ENCODE measurements at regions not wholly inside any gene's neighbourhood (a gene's known extent, or its start where the extent isn't known, plus 50 kb on each side); places are given as distances from the start of the nearest gene placed in this dataset.

- H3K4me3 ChIP-seq: no peak overlapping the region
- intact Hi-C loops (cut with DNase I): no loop called here
- no peaks in the 10 kb centered on the region for H3K4me1 ChIP-seq
- WGBS (ENCODE audit: insufficient coverage, low coverage, low lambda C conversion rate, missing lambda C conversion rate): 49% methylated on average over 5 of the region's 6 CpGs
- peaks cover 0 to 4% (median 0%) of the 10 kb centered on the region in 4 donors for H3K9me3 ChIP-seq
- no peak for DNase-seq
- no peak overlapping the region for H3K27ac ChIP-seq
- no peaks in the 10 kb centered on the region for H3K27me3 ChIP-seq
- TF ChIP-seq CTCF (IDR thresholded peaks at IDR 0.05) (no peak), POLR2A (IDR thresholded peaks at IDR 0.05) (no peak)
- no peaks in the 10 kb centered on the region for H3K36me3 ChIP-seq
- ATAC-seq: no peak
Observed at GRCh38 chr12:126019385-126019784, 954.1 kb downstream of the AACS start.

- ATAC-seq (no peak), DNase-seq (no peak)
- no peak for TF ChIP-seq CTCF (IDR thresholded peaks at IDR 0.05)
- TF ChIP-seq POLR2A (IDR thresholded peaks at IDR 0.05): no peak
- H3K27me3 ChIP-seq: no peaks in the 10 kb centered on the region
- H3K4me3 ChIP-seq: no peak overlapping the region
- no peak overlapping the region for H3K27ac ChIP-seq
- 57% methylated on average over 2 of the region's 2 CpGs for WGBS (ENCODE audit: insufficient coverage, low coverage, low lambda C conversion rate, missing lambda C conversion rate)
- H3K36me3 ChIP-seq: no peaks in the 10 kb centered on the region
- peaks cover 0 to 4% (median 0%) of the 10 kb centered on the region in 4 donors for H3K9me3 ChIP-seq
- no peaks in the 10 kb centered on the region for H3K4me1 ChIP-seq
- intact Hi-C loops (cut with DNase I): no loop called here
Observed at GRCh38 chr12:126021675-126022074, 956.4 kb downstream of the AACS start.

- no peak overlapping the region for H3K4me3 ChIP-seq
- DNase-seq (no peak), ATAC-seq (no peak)
- H3K36me3 ChIP-seq: no peaks in the 10 kb centered on the region
- H3K4me1 ChIP-seq: no peaks in the 10 kb centered on the region
- intact Hi-C loops (cut with DNase I): no loop called here
- WGBS (ENCODE audit: insufficient coverage, low coverage, low lambda C conversion rate, missing lambda C conversion rate): 66% methylated on average over 2 of the region's 2 CpGs
- H3K27ac ChIP-seq: no peak overlapping the region
- no peaks in the 10 kb centered on the region for H3K9me3 ChIP-seq
- no peaks in the 10 kb centered on the region for H3K27me3 ChIP-seq
- TF ChIP-seq POLR2A (IDR thresholded peaks at IDR 0.05): no peak
Observed at GRCh38 chr12:126027825-126028224, 962.6 kb downstream of the AACS start.

- Histone ChIP-seq H3K27ac (no peak overlapping the region), H3K9me3 (no peaks in the 10 kb centered on the region), H3K27me3 (no peaks in the 10 kb centered on the region), H3K4me1 (peaks cover 0 to 7% (median 0%) of the 10 kb centered on the region in 4 donors), H3K36me3 (no peaks in the 10 kb centered on the region), H3K4me3 (no peak overlapping the region)
- intact Hi-C loops (cut with DNase I): no loop called here
- DNase-seq: no peak
- 76% methylated on average over 7 of the region's 8 CpGs for WGBS (ENCODE audit: insufficient coverage, low coverage, low lambda C conversion rate, missing lambda C conversion rate)
- TF ChIP-seq CTCF (IDR thresholded peaks at IDR 0.05): no peak
- no peak for TF ChIP-seq POLR2A (IDR thresholded peaks at IDR 0.05)
- ATAC-seq: no peak
Observed at GRCh38 chr12:126030573-126030972, 965.3 kb downstream of the AACS start.

- intact Hi-C loops (cut with DNase I): no loop called here
- H3K4me3 ChIP-seq: no peak overlapping the region
- 30% methylated on average over 2 of the region's 3 CpGs for WGBS (ENCODE audit: insufficient coverage, low coverage, low lambda C conversion rate, missing lambda C conversion rate)
- peaks cover 0 to 7% (median 0%) of the 10 kb centered on the region in 4 donors for H3K4me1 ChIP-seq
- H3K27ac ChIP-seq: no peak overlapping the region
- H3K9me3 ChIP-seq: no peaks in the 10 kb centered on the region
- DNase-seq: no peak
- ATAC-seq: peak; percentile 41 to 87 (median 60)
- no peaks in the 10 kb centered on the region for H3K27me3 ChIP-seq
- H3K36me3 ChIP-seq: no peaks in the 10 kb centered on the region
- TF ChIP-seq POLR2A (IDR thresholded peaks at IDR 0.05) (no peak), CTCF (IDR thresholded peaks at IDR 0.05) (no peak)
Observed at GRCh38 chr12:126033751-126034150, 968.5 kb downstream of the AACS start.
